BE2C (cell line): ENCODE measurements at regions not wholly inside any gene's neighbourhood (a gene's known extent, or its start where the extent isn't known, plus 50 kb on each side); places are given as distances from the start of the nearest gene placed in this dataset.
A peak's percentile ranks its signal among the peaks of the same experiment; 100 is the strongest.

Experiments
- DNase-seq: peaks from one replicate; pipeline ENCODE4 v3.0.0-alpha.2; 2020
- H3K27me3 ChIP-seq: fragments of 250-450 bp; sonication (Bioruptor Pico); 2 replicates; pipeline ENCODE4 v1.5.1; 2020; ENCODE audit warnings: mild to moderate bottlenecking
- H3K36me3 ChIP-seq: fragments of 250-450 bp; sonication (Bioruptor Pico); 2 replicates; pipeline ENCODE4 v1.5.1; 2020; ENCODE audit warnings: mild to moderate bottlenecking
- H3K4me1 ChIP-seq: fragments of 250-450 bp; sonication (Bioruptor Pico); 2 replicates; pipeline ENCODE4 v1.5.1; 2020
- H3K4me3 ChIP-seq: 2 replicates; pipeline ENCODE4 v1.5.1; 2011; ENCODE audit warnings: low read depth, low read length
- H3K9me3 ChIP-seq: fragments of 250-450 bp; sonication (Bioruptor Pico); 2 replicates; pipeline ENCODE4 v1.5.1; 2020
- TF ChIP-seq, protein P1 (sequence below): IDR thresholded peaks from 2 replicates; pipeline ENCODE4 v1.5.1; 2012; ENCODE audit warnings: mild to moderate bottlenecking, low read depth, low read length

GRCh38 chr16:87057951-87058560 is 259.1 kb downstream of the C16orf95 start:
- no peaks in the 10 kb centered on the region for H3K36me3 ChIP-seq
- H3K4me3 ChIP-seq, result no peak overlapping the region
- no peak for DNase-seq
- H3K27me3 ChIP-seq, result peaks cover 9% of the 10 kb centered on the region
- TF ChIP-seq, protein P1, sequence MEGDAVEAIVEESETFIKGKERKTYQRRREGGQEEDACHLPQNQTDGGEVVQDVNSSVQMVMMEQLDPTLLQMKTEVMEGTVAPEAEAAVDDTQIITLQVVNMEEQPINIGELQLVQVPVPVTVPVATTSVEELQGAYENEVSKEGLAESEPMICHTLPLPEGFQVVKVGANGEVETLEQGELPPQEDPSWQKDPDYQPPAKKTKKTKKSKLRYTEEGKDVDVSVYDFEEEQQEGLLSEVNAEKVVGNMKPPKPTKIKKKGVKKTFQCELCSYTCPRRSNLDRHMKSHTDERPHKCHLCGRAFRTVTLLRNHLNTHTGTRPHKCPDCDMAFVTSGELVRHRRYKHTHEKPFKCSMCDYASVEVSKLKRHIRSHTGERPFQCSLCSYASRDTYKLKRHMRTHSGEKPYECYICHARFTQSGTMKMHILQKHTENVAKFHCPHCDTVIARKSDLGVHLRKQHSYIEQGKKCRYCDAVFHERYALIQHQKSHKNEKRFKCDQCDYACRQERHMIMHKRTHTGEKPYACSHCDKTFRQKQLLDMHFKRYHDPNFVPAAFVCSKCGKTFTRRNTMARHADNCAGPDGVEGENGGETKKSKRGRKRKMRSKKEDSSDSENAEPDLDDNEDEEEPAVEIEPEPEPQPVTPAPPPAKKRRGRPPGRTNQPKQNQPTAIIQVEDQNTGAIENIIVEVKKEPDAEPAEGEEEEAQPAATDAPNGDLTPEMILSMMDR, result no peak
- no peaks in the 10 kb centered on the region for H3K4me1 ChIP-seq
- H3K9me3 ChIP-seq, result no peaks in the 10 kb centered on the region

GRCh38 chr16:87058728-87059250 is 258.4 kb downstream of the C16orf95 start:
- no peak for DNase-seq
- Histone ChIP-seq H3K36me3 (no peaks in the 10 kb centered on the region), H3K4me3 (no peak overlapping the region), H3K4me1 (no peaks in the 10 kb centered on the region), H3K9me3 (no peaks in the 10 kb centered on the region), H3K27me3 (peaks cover 13% of the 10 kb centered on the region)
- TF ChIP-seq, protein P1, result no peak

- Histone ChIP-seq H3K36me3 (no peaks in the 10 kb centered on the region), H3K27me3 (peaks cover 29% of the 10 kb centered on the region), H3K4me1 (no peaks in the 10 kb centered on the region), H3K9me3 (no peaks in the 10 kb centered on the region), H3K4me3 (no peak overlapping the region)
- no peak for DNase-seq
- TF ChIP-seq, protein P1, result no peak
These were observed 256.9 kb downstream of the C16orf95 start for GRCh38 chr16:87060034-87060986.

DNA sequence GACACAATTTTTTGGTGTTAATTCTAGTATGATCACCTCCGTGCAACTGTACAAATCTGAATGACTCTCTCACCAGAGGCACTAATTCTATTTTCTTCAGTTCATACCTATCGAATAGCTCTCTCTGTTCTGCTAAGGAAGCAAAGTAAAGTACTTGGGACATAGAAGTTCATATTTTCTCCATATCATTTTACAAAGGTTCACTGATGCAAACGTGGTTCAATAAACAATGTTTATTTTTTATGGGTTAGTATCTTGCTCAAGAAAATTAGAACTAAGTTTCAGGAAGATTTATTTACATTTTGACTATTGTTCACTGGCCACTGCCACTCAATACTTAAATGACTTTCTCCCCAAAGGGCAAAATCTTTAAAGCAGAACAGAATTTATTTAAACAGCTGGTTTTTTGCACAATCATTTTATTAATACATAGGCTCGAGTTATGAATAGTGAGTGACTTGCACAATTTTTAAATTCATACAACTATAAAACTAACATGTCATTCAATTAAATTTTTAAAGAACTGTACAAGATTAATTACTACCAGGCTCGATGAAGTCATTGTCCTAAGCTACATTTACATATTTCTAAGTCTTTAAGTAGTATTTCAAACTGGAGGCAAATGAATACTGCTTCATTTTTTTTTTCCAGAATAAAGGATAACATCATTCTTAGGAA is 255.8 kb downstream of the C16orf95 start:
- no peaks in the 10 kb centered on the region for H3K4me1 ChIP-seq
- H3K27me3 ChIP-seq, result peaks cover 39% of the 10 kb centered on the region
- H3K4me3 ChIP-seq, result no peak overlapping the region
- H3K9me3 ChIP-seq, result no peaks in the 10 kb centered on the region
- H3K36me3 ChIP-seq, result no peaks in the 10 kb centered on the region
- DNase-seq, result no peak
- TF ChIP-seq, protein P1, result no peak

DNA sequence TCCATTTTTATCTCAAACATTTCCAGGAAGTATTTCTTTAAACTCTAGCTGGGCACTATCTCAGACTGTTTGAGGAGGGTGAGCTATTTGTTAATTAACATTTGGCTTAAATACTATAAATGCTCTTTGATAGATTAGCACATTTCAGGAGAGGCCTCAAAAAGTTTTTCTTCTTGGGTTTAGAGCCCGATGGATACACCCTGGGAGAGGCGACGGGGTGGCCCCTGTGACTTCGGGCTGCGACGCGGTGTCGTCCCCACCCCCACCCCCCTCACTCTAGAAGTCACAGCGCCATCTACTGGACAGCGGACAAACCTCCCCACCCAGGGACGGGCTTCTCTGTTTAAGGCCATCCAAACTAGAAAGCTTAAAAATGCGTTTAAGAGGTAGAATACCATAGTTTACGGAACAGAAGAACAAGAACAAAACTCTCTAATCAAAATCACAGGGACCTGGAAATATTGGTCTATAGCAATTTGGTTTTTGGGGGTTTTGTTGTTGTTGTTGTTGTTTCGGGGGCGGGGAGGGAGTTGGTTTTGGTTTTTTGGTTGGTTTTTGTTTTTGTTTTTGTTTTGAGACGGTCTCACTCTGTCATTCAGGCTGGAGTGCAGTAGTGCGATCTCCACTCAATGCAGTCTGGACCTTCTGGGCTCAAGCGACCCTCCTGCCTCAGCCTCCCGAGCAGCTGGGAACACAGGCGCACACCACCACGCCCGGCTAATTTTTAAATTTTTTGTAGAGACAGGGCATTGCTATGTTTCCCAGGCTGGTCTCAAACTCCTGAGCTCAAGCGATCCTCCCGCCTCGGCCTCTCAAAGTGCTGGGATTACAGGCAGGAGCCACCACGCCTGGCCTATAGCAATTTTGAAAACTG is 254.4 kb downstream of the C16orf95 start:
- DNase-seq, result peak; percentile 73
- Histone ChIP-seq H3K4me3 (no peak overlapping the region), H3K27me3 (peaks cover 54% of the 10 kb centered on the region), H3K9me3 (no peaks in the 10 kb centered on the region), H3K36me3 (no peaks in the 10 kb centered on the region), H3K4me1 (no peaks in the 10 kb centered on the region)
- TF ChIP-seq, protein P1, result peak; percentile 87
